ENCODE measurements at regions not wholly inside any gene's neighbourhood (a gene's known extent, or its start where the extent isn't known, plus 50 kb on each side); places are given as distances from the start of the nearest gene placed in this dataset.

GRCh38 chr15:87493803-87494202 lies 762.7 kb downstream of the NTRK3 start:
- CTCF ChIA-PET (ENCODE audit: unreplicated experiment): no interaction called here
- no peaks in the 10 kb centered on the region for H3K36me3 ChIP-seq (ENCODE audit: insufficient read depth, low read length)
- no peak overlapping the region for H2AFZ ChIP-seq (ENCODE audit: low read length)
- DNase-seq (ENCODE audit: low spot score): no peak
- no peaks in the 10 kb centered on the region for H3K4me1 ChIP-seq (ENCODE audit: insufficient read depth, low read length, poor library complexity, severe bottlenecking)
- no peak overlapping the region for H3K4me2 ChIP-seq (ENCODE audit: low read length)
- no peaks in the 10 kb centered on the region for H3K79me2 ChIP-seq (ENCODE audit: insufficient read depth, low read depth, low read length)
- H4K20me1 ChIP-seq (ENCODE audit: insufficient read depth, low read length): no peaks in the 10 kb centered on the region
- no peak overlapping the region for H3K4me3 ChIP-seq (ENCODE audit: low read depth, low read length, poor library complexity, severe bottlenecking)
- POLR2A ChIA-PET: interaction anchor here (0.5 kb wide), 1 partner anchor 173 kb away, joined by 3 read pairs; no protein-coding TSS in a partner anchor
- no peaks in the 10 kb centered on the region for H3K9me2 ChIP-seq (ENCODE audit: insufficient read depth, low read length)
- BruUV-seq (replicated peaks): no TSS peak
- H3K9me3 ChIP-seq (ENCODE audit: low read length): no peaks in the 10 kb centered on the region
- no peak overlapping the region for H3K27ac ChIP-seq (ENCODE audit: low read depth, low read length, poor library complexity, severe bottlenecking)
- TF ChIP-seq CTCF (conservative IDR thresholded peaks at IDR 0.05; ENCODE audit: low read length): no peak
- TF ChIP-seq EZH2phosphoT487 (IDR thresholded peaks at IDR 0.05; ENCODE audit: borderline replicate concordance, low read depth, low read length): no peak
- intact Hi-C loops (cut with micrococcal nuclease; ENCODE audit: unreplicated experiment): no loop called here

GRCh38 chr15:87492321-87492720 lies 764.2 kb downstream of the NTRK3 start:
- BruUV-seq (replicated peaks): no TSS peak
- Histone ChIP-seq H4K20me1 (ENCODE audit: insufficient read depth, low read length) (no peaks in the 10 kb centered on the region), H3K4me2 (ENCODE audit: low read length) (no peak overlapping the region), H3K36me3 (ENCODE audit: insufficient read depth, low read length) (no peaks in the 10 kb centered on the region), H2AFZ (ENCODE audit: low read length) (no peak overlapping the region), H3K79me2 (ENCODE audit: insufficient read depth, low read depth, low read length) (no peaks in the 10 kb centered on the region), H3K27ac (ENCODE audit: low read depth, low read length, poor library complexity, severe bottlenecking) (no peak overlapping the region), H3K9me3 (ENCODE audit: low read length) (no peaks in the 10 kb centered on the region), H3K9me2 (ENCODE audit: insufficient read depth, low read length) (no peaks in the 10 kb centered on the region), H3K4me3 (ENCODE audit: low read depth, low read length, poor library complexity, severe bottlenecking) (no peak overlapping the region), H3K4me1 (ENCODE audit: insufficient read depth, low read length, poor library complexity, severe bottlenecking) (no peaks in the 10 kb centered on the region)
- CTCF ChIA-PET (ENCODE audit: unreplicated experiment): no interaction called here
- no peak for DNase-seq (ENCODE audit: low spot score)
- POLR2A ChIA-PET: no interaction called here
- no peak for TF ChIP-seq EZH2phosphoT487 (IDR thresholded peaks at IDR 0.05; ENCODE audit: borderline replicate concordance, low read depth, low read length)
- no peak for TF ChIP-seq CTCF (conservative IDR thresholded peaks at IDR 0.05; ENCODE audit: low read length)
- intact Hi-C loops (cut with micrococcal nuclease; ENCODE audit: unreplicated experiment): no loop called here

GRCh38 chr15:87490666-87491065 lies 765.9 kb downstream of the NTRK3 start:
- TF ChIP-seq CTCF (conservative IDR thresholded peaks at IDR 0.05; ENCODE audit: low read length) (no peak), EZH2phosphoT487 (IDR thresholded peaks at IDR 0.05; ENCODE audit: borderline replicate concordance, low read depth, low read length) (no peak)
- no peak overlapping the region for H3K27ac ChIP-seq (ENCODE audit: low read depth, low read length, poor library complexity, severe bottlenecking)
- no peaks in the 10 kb centered on the region for H3K4me1 ChIP-seq (ENCODE audit: insufficient read depth, low read length, poor library complexity, severe bottlenecking)
- no peaks in the 10 kb centered on the region for H4K20me1 ChIP-seq (ENCODE audit: insufficient read depth, low read length)
- no peak overlapping the region for H3K4me2 ChIP-seq (ENCODE audit: low read length)
- H3K9me3 ChIP-seq (ENCODE audit: low read length): no peaks in the 10 kb centered on the region
- H3K4me3 ChIP-seq (ENCODE audit: low read depth, low read length, poor library complexity, severe bottlenecking): no peak overlapping the region
- intact Hi-C loops (cut with micrococcal nuclease; ENCODE audit: unreplicated experiment): no loop called here
- H3K79me2 ChIP-seq (ENCODE audit: insufficient read depth, low read depth, low read length): no peaks in the 10 kb centered on the region
- no peak for DNase-seq (ENCODE audit: low spot score)
- no peaks in the 10 kb centered on the region for H3K36me3 ChIP-seq (ENCODE audit: insufficient read depth, low read length)
- ChIA-PET CTCF (ENCODE audit: unreplicated experiment) (no interaction called here), POLR2A (no interaction called here)
- no TSS peak for BruUV-seq (replicated peaks)
- H2AFZ ChIP-seq (ENCODE audit: low read length): no peak overlapping the region
- H3K9me2 ChIP-seq (ENCODE audit: insufficient read depth, low read length): no peaks in the 10 kb centered on the region

Measured in OCI-LY7 (cell line).